Cerebellar cortex (tissue), 1 donor: ENCODE measurements at regions not wholly inside any gene's neighbourhood (a gene's known extent, or its start where the extent isn't known, plus 50 kb on each side); places are given as distances from the start of the nearest gene placed in this dataset.

ENCODE experiments used
- DNase-seq: peaks from one replicate; pipeline ENCODE4 v3.0.0-alpha.2; 2015; ENCODE audit warnings: low spot score

DNA sequence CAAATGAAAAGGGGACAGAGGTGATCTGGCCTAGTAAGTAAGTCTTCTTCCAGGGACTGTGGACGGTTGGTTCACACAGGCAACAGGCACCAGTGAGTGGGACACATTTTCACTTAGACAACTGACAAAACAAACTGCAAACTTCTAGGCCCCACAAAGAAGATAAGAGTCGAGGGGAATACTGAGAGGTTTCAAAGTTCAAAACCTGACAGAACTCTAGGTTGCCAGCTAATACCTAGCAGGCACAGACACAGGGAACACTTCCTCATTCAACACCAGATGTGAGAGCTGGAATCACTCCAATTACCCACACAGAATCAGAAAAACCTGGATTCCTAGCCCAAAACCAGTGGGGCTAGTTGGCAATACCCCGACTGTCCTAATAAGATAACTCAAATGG, 621.7 kb downstream of the ZPLD1 start:
- no peak for DNase-seq

DNA sequence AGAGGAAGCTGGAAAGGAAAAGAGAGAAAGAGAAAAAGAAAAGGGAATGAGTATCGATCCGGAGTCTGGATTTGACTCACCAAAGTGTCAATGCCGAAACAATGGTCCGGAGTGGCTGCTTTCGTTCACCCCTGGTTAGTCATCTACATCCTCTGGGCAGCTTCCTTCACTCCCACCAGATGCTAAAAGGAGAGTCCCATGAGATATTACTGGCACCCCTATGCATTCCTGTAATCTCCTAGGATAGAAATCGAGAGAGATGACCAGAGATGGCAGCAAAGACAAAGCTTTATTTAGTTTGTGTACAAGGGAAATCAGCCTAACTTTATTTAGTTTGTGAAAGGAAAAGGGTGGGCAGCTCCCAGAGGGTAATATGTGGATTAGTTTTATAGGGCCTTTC, 622.2 kb downstream of the ZPLD1 start:
- DNase-seq: no peak

DNA sequence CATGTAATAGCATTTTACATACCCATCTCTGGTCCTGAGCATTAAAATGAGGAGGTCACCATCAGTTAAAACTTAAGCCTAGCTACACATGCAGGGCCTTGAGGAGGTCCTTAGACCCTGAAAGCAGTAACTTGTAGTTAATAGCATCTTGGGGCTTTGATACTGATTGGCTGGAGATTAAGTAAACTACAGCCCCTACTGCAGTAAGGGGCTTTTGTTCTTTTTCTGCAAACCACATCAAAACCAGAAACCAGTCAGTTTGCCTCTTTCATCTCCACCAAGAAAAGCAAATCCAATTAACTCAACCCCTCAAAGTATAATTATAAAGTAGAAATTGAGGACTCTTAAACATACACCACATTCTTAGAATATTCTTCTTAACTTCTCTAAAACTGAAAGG, 622.7 kb downstream of the ZPLD1 start:
- no peak for DNase-seq

DNA sequence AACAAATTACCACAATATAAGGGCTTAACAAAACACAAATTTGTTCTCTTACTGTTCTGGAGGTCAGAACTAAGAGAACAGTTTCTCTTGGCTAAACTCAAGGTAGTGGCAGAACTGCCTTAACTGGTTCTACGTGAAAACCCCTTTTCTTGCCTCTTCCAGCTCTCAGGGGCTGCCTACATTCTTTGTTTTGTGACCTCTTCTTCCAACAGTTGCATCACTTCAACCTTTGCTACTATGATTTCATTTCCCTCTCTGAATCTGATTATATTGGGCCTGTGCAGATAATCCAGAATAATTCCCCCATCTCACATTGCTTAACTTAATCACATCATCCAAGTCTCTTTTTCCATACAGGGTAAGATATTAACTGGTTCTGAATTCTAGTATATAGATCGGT, 624.6 kb downstream of the ZPLD1 start:
- DNase-seq: no peak

DNA sequence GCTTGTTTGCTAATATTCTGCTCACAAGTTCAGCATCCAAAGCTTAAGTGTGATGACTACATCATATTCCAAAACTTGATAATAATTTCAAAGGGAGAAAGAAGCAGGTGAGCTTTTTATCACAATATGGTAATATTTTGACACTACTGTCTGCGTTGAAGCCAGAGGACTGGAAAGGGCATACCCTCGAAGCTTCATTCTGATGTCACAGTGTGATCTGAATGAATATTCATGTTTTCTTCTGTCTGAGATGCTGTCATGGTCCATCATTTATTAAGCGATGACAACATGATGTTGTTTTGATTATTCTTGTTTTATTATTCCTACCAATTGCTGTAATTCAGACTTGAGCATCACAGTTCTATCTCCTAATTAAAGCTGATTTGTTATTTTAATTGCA, 625.4 kb downstream of the ZPLD1 start:
- no peak for DNase-seq

DNA sequence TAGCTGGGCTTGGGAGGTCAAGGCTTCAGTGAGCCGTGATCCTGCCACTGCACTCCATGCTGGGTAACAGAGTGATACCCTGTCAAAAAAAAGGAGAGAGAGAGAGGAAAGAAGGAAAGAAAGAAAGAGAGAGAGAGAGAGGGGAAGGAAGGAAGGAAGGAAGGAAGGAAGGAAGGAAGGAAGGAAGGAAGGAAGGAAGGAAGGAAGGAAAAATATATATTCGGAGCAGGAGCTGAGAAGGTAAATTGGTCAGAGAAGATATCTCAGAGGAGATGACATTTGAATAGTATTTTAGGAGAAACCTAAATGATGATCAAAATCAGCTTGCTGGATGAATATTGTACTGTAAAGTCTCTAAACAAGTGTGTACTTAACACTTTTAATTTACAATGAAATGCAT, 633.1 kb downstream of the ZPLD1 start:
- no peak for DNase-seq

DNA sequence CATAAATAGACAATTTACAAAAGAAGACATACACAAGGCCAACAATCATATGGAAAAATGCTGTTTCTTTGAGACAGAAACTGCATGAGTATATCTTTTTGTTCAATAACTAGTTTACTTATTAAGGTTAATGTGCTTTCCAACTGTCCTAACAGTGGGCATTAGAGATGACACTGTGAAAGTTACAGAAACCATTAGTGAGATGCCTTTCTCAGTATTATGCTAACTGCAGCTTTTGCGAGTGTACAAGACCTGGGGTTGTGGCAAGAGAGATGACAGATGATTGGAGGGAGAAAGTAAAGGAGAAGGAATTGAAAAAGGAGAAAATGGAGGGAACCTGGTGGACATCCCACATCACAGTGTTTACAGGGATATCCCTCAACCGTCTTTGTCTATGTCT, 640.5 kb downstream of the ZPLD1 start:
- DNase-seq: no peak

DNA sequence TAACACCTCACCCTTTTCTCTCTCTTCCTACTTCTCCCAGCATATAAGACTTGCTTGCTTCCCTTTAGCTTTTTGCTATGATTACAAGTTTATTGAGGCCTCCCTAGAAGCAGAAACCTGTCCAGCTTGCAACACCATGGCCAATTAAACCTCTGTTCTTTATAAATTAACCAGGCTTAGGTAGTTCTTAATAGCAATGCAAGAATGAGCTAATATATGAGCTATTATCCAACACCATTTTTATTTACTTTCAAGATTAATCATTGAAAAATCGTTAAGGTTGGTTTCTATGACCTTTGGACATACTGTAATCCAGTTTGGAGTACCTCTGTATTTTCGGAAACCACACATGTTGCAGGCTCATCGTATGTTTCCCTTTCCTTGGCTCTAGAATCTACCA, 643.1 kb downstream of the ZPLD1 start:
- DNase-seq: no peak

DNA sequence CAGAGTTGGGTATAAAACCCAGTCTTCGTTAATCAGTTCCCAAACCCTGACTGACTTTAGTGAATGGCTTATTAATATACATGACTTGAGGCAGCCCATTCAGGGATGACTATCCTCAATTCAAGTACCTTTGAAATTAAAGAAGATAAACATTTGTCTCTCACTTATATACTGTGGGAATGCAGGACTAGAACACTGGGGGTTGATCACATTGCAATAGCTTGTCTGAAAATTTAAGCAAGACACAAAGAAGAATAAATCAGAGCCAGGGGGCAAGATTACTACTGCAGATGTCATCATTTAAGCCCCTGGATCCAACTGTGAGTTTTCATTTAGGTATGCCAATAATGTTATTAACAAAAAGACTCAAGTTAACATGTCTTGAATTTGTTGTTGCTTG, 647.7 kb downstream of the ZPLD1 start:
- DNase-seq: no peak

DNA sequence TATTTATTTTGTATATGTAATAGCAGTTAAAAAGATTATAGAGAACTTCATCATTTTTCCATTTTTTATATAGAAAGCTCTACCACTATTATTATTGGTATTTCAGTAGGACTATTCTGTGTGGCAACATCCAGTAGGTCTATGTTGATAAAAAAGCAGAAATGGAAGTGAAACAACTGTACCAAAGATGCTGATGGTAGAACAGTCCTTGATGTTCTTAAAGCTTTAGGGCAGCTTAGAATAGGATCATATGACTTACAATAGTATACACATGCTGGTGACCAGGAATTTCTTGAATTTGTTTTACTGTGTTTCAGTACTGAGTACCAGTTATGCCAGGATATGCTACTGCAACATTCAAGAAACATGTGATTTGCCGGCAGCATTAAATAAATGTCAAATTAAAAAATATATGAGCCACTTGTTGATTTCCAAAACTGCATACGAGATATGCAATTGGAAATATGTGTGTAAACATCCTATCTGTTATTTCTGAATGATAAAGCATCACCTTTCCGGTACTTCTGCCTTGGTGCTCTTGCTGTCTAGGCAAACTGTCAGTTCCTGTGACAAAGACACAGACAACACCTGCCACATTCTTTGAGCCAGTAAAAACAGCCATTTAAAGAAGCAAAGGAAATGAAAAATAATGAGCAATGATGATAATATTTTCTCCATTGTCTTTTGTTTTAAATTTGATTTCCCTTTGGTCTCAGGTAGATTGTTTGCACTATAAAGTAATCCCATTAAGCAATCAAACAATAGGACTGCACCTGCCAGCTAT, 649.2 kb downstream of the ZPLD1 start:
- no peak for DNase-seq

DNA sequence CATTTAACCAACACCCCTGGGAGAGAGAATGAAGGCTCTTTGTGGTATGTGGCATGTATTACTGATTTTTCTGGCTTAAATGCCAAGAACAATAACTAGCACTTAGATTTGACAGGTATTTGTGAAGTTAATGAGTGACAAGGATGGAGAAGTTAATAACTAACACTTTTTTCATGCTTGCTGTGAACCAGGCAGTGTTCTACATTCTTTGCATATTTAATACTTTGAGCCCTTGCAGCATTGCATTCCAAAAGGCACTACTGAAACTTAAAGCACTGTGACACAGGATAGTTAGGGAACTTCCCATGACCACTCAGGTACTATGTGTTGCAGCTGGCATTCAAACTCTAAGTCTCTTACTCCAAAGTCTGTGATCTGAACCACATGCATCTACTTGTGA, 650.6 kb downstream of the ZPLD1 start:
- DNase-seq: no peak

DNA sequence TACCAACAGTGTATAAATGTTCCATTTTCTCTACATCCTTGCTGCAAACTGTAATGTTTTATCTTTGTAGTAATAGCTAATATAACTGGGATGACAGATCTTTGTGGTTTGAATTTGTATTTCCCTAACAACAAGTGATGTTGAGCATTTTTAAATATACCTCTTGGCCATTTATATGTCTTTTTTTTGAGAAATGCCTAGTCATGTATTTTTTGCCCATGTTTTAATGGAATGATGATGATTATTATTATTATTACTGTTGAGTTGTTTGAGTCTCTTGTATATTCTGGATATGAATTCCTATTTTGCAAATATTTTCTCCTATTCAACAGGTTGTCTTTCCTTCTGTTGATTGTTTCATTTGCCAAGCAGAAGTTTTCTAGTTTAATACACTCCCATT, 654.9 kb downstream of the ZPLD1 start:
- no peak for DNase-seq

DNA sequence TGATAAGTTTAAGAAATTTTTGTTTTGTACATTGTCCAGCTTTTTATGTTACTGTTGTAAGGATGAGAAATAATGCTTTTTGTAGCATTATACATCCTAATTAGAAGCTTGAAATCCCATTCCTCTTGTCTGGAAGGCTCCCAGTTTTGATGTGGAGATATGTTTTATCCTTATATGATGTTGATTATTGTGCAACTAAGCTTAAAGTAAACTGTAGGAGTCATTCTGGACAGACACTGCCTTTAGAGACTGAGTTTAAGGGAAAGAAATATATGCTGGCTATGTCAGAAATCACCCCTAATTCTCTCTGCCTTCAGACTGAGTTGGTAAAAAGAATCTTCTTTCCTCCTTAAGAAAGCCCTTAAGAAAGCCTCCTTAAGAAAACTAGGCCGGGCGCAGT, 670.4 kb downstream of the ZPLD1 start:
- no peak for DNase-seq

DNA sequence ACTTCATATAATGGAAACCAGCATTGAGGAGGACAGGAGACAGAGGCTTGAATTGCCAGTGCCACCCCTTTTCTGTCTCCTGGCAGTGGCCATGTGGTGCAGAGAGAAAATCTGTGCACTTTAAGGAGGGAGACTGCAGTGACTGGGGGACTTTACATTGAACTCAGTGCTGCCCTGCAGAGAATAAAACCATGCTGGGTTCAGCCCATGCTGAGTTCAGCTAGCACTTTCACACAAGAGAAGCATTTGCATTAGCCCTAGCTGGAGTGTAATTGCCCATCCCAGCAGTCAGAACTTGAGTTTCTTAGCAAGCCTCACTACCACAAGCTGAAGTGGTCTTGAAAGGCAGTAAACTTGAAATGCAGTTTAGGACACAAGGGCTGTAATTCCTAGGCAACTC, 677.5 kb downstream of the ZPLD1 start:
- no peak for DNase-seq

DNA sequence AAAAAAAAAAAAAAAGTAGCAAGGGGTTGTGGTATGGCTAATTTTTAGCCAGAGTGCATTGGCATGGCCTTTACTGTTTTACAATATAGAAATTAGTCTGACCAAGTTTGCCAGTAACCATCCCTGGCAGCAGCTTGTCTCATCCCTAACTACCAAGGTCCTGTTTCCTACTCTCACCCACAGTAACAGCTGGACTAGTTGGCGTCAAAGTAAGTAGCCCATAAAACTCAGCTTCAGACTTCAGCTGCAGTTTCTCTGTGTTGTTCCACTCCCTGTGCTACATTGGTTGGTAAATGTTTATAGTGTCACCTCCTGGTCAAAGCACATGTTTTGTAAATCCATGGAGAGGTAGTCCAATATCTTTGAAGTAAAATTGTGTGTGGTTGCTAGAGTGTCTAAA, 691.3 kb downstream of the ZPLD1 start:
- DNase-seq: no peak

DNA sequence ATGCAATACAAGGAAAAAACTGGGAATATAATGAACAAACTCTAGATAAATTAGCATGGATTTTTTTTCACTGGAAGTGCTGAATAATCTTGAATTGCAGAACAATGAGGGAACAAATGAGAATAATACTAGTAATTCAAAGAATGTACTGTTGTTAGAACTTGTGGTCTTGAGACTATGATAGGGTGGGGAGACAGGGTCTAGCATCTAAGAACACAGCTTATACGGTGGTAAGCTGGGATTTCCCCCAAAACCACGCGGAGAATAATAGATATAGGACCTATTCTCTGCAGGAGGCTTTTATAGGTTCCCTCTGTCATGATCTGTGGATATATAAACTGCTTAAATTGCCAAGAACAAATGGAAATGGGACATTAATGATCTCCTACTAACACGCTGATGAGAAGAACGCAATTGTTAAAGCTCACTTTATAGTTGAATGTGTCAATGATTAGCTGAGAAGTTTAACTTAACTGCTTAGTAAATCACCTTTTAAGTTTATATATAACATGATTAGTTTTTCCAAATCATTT, 692.3 kb downstream of the ZPLD1 start:
- DNase-seq: no peak

DNA sequence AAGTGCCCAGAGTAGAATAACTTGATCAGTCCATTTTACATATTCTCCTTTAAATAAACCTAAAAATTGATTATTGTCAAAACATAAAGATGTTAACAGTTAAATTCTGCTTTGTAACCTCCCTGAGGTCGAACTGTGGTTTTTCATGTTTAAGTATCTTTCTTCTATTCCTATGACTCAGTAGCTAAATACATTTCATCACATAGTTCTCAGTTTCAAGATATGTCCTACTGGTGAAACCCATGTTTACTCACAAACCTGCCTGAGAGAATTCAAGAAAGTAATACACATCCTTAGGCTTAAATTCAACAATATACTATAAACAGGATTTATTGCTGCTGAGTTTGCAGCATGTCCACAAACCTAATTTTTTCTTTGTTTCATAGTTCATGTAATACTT, 692.9 kb downstream of the ZPLD1 start:
- no peak for DNase-seq

DNA sequence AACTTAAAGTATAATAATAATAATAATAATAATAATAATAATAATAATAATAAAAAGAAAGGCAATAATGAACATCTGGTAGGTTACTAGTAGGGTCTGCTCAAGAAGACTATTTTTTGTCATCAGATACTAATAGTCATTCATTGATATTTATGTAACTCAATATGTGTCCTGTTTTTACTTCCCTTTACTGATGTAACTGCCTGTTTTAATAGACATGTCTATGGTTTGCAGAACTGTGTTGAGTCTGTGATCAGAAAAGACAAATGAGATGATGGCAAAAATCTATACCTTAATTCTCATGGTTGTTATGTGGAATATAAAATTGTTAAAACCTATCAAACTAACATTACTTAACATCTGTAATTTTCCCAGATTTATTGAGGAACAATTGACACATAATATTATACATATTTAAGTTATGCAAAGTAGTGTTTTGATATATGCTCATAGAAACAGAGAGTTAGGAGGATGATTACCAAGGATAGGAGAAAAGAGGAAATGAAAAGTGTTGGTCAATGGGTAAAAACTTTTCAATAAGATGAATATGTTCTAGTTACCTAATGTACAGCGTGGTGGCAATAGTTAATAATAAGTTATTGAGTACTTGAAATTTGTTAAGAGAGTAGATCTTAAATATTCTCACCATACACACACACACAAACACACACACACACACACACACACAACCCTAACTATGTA, 699.4 kb downstream of the ZPLD1 start:
- no peak for DNase-seq

DNA sequence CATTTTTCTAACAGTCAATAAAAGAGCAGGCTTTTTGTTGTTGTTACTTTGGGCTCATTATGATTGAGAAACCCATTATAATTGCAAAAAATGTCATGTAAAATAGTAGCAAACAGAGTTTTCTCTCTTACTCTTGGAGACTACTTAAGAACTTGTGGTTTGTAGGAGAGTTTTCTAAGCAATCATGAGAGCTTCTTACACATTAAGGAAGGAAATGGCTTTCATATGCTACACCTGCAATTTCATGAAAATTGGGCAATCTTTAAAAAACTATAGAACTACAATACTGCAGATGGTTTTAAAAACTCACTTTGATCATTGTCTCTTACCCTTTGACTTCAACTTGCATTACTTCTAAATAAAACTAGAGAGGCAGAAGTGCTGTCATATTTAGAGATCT, 701.8 kb downstream of the ZPLD1 start:
- no peak for DNase-seq

DNA sequence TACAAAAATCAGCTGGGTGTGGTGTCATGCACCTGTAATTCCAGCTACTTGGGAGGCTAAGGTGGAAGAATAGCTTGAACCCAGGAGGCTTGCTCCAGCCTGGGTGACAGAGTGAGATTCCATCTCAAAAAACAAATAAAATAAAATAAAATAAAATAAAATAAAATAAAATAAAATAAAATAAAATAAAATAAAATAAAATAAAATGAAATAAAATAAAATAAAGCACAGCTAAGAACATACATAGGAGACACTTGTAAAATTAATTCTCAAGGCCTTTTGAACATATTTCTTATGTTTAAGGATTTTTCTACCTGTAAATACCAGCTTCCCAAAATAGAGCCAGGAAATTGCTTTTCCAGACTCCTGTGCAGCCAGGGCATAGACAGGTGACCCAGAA, 703.0 kb downstream of the ZPLD1 start:
- no peak for DNase-seq

DNA sequence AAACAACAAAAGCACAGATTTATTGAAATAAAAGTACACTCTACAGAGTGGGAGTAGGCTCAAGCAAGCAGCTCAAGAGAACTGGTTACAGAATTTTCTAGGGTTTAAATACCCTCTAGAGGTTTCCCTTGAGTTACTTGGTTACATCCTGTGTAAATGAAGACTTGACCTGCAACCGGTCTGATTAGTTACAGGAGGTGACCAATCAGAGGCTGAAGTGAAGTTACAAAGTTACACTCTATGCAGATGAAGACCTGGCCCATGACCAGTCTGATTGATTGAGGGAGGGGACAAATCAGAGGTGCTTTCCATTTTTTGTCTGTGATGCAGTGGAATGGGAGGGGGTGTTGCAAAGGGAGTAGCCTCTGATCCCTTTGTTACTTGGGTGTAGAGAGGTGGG, 723.4 kb downstream of the ZPLD1 start:
- DNase-seq: no peak

DNA sequence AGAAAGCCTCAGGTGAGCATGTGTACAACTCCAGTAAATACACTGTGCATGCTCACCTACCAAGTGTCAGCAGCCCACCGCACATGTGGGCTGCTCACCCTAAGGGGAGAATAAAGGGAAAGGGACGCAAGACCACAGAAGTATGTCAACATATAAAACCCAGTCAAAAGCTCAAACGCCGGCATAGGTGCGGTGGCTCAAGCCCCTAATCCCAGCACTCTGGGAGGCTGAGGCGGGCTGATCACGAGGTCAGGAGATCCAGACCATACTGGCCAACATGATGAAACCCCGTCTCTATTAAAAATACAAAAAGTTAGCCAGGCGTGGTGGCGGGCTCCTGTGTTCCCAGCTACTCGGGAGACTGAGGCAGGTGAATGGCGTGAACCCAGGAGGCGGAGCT, 732.1 kb downstream of the ZPLD1 start:
- no peak for DNase-seq

DNA sequence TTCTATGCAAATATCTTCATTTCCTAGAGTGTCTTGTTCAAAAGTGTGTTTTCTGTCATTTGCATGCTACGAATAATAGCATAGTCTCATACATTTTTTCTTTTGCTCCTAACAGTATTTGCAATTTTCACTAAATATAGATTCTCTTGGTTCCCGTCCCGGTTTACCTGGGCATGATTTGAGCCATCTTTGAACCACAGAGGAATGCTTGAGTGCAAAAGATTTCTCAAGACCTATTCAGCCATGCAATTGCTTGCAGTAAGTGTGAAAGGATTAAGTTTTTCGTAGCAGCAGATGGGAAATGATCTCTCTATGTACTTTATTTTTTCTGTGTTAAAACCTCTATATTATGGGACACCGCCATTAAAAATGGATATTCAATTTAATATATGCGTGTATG, 733.0 kb downstream of the ZPLD1 start:
- no peak for DNase-seq

DNA sequence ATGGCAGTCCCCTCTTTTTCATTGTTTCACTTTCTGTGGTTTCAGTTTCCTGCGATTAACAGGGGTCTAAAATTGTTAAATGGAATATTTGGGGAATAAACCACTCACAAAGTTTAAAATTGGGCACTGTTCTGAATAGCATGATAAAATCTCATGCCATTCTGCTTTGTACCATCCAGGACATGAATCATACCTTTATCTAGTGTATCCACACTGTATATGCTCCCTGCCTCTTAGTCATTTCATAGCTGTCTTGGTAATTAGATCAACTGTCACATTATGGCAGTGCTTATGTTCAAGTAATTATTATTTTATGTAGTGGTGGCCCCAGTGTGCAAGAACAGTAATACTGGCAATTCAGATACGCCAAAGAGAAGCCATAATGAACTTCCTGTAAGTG, 734.5 kb downstream of the ZPLD1 start:
- no peak for DNase-seq
